Pulmonary artery endothelial cell (primary cell): ENCODE measurements at regions not wholly inside any gene's neighbourhood (a gene's known extent, or its start where the extent isn't known, plus 50 kb on each side); places are given as distances from the start of the nearest gene placed in this dataset.
"Not testable (repeated sequence)": the region's sequence is repeated elsewhere in the genome, so short reads cannot be mapped to it uniquely, and the experiment has no call there.

ENCODE experiments used
- DNase-seq: peaks from one replicate; pipeline ENCODE4 v3.0.0-alpha.2; 2011; ENCODE audit warnings: low read depth, low spot score

DNA sequence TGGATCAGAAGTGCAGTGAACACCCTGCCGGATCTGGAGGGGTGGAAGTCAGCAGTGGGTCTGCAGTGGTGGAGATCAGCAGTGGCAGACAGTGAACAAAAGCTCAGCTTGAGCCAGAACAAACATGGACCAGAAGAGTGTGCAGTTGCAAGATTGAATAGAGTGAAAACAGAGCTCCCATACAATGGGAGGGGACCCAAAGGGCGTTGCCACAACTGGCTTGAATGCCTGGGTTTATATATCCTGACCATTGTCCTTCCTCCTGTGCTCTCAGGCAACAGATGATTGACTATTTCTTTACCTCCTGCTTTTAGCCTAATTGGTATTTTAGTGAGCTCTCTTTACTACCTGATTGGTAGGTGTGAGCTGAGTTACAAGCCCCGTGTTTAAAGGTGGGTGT lies 522.1 kb downstream of the TMEM135 start:
- not testable (repeated sequence) for DNase-seq

DNA sequence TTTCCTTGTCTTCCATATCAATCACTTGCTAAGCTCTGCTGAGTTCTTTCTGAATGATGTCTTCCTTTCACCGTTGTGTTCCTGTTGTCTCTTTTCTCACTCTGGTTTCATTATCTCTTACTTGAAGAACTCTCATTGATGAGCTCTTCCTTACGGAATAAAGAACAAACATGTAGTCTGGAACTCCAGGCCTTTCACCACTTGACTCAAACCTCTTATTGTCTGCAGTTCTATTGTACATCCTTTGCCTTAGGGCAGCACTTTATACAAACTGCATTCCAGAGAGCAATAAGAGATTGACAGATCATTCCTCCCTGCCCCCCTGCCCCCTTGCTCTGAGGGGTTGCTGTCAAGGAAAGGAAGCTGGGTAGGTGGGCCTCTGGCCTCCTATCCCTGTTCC lies 517.4 kb downstream of the TMEM135 start:
- DNase-seq: no peak

DNA sequence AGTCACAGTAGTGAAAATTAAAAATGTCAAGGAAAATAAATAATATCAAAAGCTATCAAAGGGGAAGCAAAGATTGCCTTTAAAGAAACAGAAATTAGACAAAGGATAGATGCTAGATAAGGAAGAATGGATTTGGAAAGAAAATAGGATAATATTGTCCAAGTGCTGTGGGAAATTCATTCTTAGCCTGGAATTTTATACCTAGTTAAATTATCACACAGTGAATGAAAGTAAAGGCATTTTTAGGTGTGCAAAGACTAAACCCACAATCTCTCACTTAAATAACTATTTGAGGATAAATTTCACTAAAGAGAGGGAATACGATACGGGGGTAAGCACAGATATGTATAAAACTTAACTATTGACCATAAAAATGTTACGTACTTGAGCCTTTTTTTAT lies 511.1 kb downstream of the TMEM135 start:
- no peak for DNase-seq

DNA sequence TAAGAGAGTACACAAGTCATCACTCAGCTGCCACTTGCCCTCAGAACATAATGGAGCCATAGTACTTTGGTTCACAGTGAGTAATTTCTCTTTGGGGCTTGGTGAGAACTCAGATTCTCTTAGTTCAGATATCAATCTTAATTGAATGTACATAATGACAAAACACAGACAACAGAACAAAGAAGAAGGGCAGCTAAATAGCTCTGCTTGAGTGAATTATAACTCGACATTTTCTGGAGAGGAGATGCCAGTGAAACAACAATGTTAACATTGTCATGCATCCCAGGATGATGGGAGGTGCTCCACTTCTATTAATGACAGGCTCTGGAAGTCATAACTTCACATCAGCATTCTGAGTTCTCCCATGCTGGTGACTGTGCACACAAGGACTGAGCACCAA lies 508.1 kb downstream of the TMEM135 start:
- DNase-seq: no peak

DNA sequence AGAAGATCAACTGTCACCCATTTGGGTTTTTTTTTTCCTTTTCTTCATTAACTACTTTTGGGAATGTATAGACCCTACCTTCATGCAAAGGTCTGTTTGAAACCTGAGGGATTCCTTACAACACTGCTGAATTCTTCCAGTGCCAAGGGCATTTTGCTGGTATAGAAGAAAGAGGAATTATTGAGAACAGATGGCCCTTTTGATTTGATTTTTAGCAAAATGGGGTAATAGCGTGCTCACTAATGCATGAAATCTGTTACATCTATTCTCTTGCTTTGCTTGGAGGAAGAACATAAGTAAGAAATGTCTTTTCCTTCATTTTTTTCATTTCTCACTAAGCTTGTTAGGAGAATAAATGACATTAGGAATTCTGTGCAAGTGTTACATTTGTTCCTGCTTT lies 501.9 kb downstream of the TMEM135 start:
- no peak for DNase-seq

DNA sequence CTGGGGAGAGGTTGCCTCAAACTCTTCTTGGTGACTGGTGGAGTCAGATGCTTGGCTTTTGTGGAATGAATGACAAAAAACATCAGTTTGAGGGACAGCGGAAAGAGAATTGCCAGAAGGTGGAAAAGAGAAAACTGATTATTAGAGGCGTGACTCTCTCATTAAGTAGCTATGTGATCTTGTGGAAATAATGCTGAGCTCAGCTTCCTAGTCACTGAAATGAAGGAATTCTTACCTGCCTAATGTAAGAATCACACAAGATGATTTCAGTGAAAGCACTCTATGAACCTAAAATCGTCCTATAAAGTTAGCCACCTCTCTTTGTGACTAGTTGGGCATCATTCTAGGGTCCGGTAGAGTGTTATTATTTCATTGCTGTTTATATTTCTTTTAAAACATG lies 498.8 kb downstream of the TMEM135 start:
- no peak for DNase-seq

GRCh38 chr11:87536016-87536415 lies 498.3 kb downstream of the TMEM135 start:
- DNase-seq: no peak

DNA sequence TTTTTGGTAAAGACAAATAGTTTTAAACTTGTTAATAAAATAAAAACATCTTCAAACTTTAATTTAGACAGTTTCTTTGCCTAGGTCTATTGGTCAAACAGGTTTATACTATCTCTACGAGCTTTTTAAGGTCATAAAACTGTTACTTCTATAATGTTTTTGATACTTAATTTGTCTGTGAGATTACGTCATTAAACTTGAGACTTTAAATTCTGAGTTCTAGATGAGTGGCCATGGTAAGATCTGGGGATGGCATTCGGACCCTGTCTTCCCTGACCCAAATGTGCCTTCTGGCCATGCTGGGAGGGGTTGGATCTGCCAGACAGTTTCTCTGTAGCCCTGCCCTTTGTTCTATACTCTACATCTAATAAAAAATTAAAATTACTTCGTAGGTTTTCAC lies 497.8 kb downstream of the TMEM135 start:
- DNase-seq: no peak

GRCh38 chr11:87531835-87532234 lies 494.1 kb downstream of the TMEM135 start:
- DNase-seq: not testable (repeated sequence)

DNA sequence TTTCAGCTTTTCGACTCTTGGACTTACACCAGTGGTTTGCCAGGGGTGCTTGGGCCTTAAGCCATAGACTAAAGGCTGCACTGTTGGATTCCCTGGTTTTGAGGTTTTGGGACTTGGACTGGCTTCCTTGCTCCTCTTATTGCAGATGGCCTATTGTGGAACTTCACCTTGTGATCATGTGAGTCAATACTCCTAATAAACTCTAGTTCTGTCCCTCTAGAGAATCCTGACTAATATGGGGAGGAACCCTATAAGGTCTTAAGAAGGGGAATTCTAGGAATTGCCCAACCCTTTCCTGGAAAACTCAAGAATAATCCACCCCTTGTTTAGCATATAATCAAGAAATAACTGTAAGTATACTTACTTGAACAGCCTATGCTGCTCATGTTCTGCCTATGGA lies 491.8 kb downstream of the TMEM135 start:
- no peak for DNase-seq

- no peak for DNase-seq
These were observed 491.0 kb downstream of the TMEM135 start for GRCh38 chr11:87528752-87529151.

GRCh38 chr11:87523276-87523675 lies 485.5 kb downstream of the TMEM135 start:
- DNase-seq: no peak

DNA sequence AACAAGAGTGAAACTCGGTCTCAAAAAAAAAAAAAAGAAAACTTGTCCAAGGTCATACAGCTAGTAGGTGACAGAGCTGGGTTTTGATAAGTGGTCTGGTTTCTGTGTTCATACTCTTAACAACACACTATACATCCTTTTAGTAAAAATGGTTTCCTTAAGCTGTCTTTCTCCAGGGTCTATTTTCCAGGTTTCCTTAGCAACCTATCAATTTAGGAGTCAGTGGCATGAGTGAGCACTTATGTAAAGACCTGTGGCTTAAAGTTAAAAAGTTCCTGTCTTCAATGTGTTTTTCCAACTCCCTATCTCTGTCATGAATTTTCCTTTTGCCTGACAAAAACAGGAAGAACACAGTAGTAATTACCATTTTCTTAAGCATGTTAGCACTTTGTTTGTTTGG lies 480.5 kb downstream of the TMEM135 start:
- DNase-seq: no peak

- no peak for DNase-seq
These were observed 479.6 kb downstream of the TMEM135 start for GRCh38 chr11:87517351-87517750.

GRCh38 chr11:87507722-87508121 lies 470.0 kb downstream of the TMEM135 start:
- not testable (repeated sequence) for DNase-seq

- not testable (repeated sequence) for DNase-seq
These were observed 469.2 kb downstream of the TMEM135 start for GRCh38 chr11:87506946-87507345.

DNA sequence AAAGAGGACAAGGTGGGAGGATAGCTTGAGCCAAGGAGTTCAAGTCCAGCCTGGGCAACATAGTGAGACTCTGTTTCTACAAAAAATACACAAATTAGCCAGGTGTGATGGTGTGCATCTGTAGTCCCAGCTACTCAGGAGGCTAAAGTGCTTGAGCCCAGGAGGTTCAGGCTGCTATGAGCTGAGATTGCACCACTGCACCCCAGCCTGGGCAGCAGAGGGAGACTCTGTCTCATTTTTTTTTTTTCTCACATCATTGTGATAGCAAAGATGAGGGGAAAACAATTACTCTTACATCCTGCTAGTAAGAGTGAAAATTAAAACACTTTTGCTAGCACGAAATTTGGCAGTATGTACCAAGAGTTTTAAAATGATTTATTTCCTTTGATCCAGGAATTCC lies 463.7 kb downstream of the TMEM135 start:
- DNase-seq: no peak

DNA sequence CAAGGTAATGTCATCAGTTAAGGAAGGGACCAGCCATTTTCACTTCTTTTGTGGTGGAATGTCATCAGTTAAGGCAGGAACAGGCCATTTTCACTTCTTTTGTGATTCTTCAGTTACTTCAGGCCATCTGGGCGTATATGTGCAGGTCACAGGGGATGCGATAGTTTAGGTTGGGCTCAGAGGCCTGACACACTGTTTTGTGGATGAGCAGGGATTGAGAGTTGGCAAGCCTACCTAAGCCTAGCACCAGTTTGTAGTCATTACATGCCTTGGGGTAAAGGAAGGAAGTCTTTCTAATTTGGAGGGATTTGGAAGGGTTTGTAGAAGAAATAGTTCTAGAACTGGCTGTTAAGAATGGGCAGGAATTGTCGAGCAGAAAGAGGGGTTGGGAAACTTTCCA lies 457.2 kb downstream of the TMEM135 start:
- not testable (repeated sequence) for DNase-seq

DNA sequence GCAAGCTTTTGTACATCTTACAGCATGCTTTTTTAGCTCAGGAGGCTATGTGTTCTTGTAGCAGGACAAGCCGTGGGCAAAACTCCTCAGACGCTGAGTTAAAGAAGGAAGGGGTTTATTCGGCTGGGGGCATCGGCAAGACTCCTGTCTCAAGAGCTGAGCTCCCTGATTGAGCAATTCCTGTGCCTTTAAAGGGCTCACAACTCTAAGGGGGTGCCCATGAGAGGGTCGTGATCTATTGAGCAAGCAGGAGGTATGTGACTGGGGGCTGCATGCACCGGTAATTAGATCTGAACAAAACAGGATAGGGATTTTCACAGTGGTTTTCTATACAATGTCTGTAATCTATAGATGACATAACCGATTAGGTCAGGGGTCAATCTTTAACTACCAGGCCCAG lies 456.3 kb downstream of the TMEM135 start:
- not testable (repeated sequence) for DNase-seq

DNA sequence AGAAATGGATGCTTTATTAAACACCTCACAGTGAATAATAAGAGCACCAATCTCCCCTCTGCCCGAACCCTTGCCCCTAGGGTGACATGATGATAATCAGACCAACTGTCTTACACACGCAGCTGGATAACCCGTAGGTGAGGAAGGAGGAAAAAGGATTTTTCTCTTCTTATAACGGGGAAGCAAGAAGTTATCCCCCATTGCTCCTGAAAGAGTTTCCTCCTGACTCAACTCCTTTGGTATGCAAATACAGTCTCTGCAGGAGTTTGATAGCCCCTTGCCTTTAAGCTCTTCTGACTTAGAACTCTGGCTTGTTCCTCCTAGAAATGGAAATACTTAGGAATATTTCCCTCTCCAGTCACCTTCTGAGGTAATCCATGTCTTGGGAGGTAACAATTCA lies 455.8 kb downstream of the TMEM135 start:
- no peak for DNase-seq

GRCh38 chr11:87491381-87491780 lies 453.6 kb downstream of the TMEM135 start:
- no peak for DNase-seq

DNA sequence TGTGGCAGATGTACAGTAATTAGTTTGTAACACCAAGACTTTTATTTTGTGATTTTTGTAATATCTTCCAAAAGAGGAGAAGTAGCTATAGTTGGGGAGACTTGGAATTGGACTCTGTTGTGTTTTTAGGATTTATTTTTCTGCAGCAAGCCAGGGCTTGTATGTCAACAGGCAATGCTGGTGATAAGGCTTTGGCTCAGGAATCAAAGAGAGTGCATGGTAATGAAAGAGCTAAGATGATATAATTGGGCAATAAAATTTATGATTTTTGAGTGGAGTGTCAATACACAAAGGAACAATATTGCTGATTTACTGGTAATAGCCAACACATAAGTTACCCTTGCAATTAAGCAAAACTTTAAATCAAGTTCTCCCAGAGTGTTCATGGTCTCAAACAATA lies 452.9 kb downstream of the TMEM135 start:
- DNase-seq: no peak

DNA sequence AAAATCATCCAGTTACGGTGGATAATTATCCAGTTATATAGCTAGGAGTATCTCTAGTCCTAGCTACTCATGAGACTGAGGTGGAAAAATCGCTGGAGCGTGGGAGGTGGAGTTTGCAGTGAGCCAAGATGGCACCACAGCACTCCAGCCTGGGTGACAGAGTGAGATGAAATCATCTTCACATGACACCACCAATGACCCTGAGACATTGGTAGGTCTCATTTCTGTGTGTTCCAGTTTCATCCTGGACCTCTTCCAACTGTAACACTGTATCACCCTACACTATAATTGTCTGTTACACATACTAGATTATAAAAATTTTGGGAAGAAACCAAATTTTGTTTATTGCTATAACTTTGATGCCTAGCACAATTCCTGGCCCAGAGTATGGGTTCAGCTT lies 446.8 kb downstream of the TMEM135 start:
- no peak for DNase-seq

GRCh38 chr11:87477321-87477720 lies 439.6 kb downstream of the TMEM135 start:
- no peak for DNase-seq

- DNase-seq: no peak
These were observed 435.4 kb downstream of the TMEM135 start for GRCh38 chr11:87473174-87473573.
